NCI-H524 (cell line): ENCODE measurements at regions not wholly inside any gene's neighbourhood (a gene's known extent, or its start where the extent isn't known, plus 50 kb on each side); places are given as distances from the start of the nearest gene placed in this dataset.

ENCODE experiments used
- DNase-seq, 2 experiments: peaks; one replicate each; lab custom pipeline; 2025; lab: John Stamatoyannopoulos, UW

- no peak for DNase-seq
These were observed 148.5 kb upstream of the MRPS30 start for GRCh38 chr5:44660251-44660650.

DNA sequence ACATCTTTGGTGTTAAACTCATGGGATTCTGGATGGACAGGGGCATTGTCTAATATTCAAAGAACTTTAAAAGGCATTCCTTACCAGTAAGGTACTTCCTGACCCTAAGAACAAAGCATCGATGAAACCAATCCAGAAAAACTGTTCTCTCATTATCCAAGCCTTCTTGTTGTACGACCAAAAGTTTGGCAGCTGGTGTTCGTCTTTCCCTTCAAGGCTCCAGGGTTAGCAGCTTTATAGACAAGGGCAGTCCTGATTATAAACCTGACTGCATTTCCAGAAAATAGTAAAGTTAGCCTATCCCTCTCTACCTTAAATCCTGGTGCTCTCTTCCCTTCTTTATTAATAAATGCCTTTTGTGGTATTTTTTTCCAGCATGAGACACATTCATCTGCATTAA, 149.4 kb upstream of the MRPS30 start:
- DNase-seq: no peak

DNA sequence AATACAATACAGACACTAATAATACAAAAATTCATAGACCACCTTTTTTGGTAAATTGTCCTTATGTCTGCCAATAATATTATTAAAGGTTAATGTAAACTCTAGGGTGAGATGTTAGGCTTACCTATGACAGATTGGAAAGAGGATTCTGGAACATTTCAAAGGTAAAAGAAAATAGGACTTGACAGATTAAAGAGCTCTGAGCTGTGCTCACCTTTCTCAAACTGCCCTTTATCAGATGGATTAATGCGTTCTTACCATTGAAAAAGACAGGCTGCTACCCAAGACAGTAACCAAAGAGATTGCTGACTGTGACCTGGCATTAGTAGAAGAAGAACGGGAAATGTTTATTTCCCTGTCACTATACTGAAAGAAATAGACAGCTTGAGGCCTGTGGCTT, 156.1 kb upstream of the MRPS30 start:
- no peak for DNase-seq

DNA sequence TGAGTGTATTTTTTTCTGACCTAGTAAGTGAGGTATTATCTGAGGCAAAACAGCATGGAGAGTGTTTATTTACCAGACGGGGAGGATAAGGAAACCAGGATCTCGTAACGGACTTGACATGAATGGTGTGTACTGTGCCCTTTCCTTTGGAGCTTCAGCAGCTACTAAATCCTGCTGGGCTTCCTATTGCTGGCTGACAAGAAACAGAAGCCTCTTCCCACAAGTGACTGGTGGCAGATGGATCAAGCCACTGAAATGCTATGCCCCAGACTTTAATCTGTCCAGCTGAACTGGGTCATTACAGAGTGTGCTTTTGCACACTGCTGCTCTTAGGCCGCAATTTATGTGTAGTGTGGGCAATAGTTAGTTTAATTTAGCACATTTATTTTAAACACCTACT, 162.7 kb upstream of the MRPS30 start:
- peak; percentile 90 to 98 for DNase-seq

- no peak for DNase-seq
These were observed 163.2 kb upstream of the MRPS30 start for GRCh38 chr5:44645502-44645901.

- DNase-seq: no peak
These were observed 164.1 kb upstream of the MRPS30 start for GRCh38 chr5:44644628-44645027.

DNA sequence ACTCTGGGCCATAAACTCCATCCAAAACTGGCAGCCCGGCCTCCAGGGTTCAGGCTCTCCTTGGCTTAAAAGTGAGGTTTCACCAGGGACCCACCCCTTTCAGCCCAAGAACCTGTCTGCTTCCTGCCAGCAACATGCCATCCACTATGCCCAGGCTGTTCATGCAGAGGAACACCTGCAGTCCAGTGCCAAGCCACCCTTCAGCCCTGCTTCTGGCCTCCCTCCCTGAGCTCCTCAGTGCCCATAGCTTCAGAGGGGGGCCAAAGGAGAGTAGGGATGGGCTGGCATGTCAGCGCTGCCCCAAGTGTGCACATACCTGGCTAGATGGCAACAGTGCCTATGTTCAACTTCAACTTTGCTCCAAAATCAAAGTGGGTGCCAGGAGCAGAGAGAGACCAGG, 166.9 kb upstream of the MRPS30 start:
- DNase-seq: no peak

DNA sequence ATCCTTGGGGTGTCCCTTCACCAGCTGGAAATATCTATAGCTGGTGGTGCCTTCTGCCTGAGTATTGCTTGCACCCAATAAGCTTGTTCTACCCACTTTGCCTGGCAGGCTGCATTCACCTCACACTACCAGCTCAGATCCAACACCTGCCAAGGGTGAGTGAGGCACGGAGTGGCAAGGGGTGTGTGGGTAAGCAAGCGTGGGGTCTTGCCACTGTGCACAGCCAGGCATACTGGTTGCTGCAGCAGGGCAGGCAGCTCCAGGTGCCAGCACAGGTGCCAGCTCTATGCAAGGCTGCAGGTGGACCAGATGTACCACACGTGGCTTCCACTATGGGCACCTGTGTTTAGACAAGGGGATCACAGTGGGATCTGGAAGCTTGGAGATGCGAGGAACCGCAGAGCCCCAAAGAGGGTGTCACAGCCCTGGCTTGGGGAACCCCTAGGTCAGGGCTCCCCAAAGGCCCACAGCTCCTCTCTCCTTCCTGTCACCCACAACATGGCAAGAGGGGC, 167.7 kb upstream of the MRPS30 start:
- DNase-seq: no peak

DNA sequence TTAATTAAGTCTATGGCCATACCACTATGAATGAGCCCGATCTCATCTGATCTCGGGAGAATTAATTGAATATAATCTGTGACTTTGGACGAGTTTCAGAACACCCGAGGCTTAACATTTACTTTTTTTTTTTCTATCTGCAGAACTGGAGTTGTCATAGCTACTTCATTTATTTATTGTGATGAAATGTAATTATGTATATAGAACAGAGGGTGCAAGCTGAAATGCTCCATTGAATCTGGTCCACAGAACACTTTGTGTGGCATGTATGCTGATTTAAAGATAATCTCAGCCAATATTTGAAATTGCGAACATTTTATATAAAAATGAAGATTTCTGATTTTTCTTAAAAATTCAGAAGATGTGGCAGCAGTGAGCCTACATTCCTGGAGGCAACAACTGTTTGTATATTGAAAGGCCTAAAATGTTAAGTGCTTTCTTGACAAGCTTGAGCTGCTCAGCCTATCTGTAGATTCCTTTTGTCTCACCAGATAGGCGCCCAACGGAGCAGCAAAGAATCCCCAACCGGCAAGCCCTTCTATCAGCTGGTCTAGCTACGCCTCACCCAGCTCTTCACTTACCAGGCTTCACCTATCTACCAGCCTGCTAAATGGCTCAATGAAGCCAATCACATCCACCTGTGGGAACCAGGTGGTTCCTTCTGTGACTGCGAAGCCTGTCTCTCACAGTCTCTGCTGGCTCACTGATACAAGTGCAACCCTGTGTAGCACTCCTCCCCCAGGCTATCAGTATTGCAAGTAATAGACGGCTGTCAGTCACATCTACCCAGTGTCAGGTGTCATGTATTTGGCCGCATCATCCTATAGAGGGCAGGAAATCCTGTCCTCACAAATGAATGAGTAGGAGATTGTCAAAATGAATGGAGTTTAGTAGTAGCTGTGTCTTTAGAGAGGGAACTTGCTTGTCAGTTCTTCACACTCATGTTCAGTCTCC, 170.6 kb upstream of the MRPS30 start:
- no peak for DNase-seq

DNA sequence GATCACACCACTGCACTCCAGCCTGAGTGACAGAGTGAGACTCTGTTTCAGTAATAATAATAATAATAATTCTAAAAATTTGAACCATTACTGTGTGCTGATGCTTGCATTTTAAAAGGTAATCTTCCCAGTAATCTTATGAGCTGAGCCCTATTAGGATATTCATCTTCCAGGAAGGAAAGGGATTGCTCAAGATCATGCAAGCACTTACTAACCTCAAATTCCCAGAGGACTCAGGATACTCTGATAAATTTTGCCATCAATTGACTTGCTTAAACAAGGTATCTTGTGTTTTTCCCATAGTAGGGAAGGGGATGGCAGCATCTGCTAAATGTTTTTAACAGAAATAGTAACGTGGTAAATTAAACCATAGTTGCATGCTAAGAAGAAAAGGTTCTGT, 176.4 kb upstream of the MRPS30 start:
- DNase-seq: peak in 1 of 2 experiments; percentile 11

DNA sequence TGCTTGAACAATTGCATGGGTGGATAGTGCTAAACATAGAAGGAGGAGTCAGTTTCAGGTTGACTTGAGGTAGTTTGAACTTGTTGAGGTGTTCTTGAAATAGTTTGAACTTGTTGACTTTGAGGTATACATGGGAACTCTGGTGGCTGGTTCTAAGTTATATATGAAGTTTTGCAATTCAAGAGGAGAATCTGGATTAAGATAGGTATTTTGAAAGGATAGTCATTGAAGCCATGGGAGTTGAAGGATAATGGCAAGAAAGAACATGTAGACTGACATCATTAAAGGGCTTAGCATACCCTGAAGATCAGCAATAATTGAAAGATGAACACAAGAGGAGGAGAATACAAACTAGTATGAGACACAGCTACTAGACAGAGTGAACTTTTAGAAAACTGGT, 181.9 kb upstream of the MRPS30 start:
- no peak for DNase-seq

GRCh38 chr5:44622331-44622730, 186.4 kb upstream of the MRPS30 start:
- DNase-seq: no peak

DNA sequence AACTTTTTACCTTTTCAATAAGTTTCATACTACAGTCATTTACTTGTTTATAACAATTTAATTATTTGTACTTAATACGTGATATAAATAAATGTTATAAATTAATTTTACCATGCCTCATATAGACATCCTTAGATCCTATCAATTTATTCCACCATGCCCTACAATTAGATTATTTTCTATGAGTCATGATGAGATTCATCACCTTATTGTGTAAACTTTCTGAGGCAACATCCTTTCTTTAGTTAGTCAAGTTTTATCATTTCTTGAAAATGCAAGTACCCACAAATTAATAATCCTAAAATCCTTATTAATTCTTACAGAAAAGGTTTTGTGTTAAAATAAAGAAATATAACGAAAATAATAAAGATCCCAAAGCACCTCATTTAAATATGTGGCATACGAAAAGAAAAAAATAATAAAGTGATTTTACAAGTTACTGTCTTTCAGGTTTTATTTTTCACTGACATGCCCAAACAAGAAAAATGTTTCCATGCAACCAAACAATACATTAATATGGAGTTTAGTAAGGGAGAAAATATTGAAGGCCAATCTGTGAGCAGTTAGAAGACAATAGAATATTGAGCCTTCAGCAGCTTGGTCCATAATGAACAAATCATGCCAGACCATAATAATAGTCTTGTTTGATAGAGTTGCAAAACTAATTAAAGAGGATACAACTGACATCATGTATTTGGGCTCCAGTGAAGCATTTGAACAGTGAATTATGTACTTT, 188.7 kb upstream of the MRPS30 start:
- DNase-seq: no peak

- DNase-seq: no peak
These were observed 193.9 kb upstream of the MRPS30 start for GRCh38 chr5:44614845-44615244.

DNA sequence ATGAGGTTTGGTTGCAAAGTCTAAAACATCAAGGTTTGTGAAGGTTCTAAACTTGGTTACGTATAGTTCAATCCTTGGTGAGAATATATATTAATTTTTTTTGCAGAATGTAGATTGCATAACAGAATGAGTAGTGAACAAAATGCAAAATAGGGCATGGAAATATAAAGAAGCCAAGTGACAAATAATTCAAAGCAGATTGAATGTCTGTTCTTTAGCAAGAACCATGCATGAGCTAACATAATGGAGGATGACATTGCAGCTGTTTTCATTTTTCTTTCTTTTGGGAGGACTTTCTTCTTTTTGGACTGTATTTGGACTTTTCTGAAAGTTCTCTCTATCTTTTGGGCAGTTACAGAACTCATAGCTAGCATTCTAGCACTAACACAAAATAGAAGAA, 194.8 kb upstream of the MRPS30 start:
- DNase-seq: no peak

DNA sequence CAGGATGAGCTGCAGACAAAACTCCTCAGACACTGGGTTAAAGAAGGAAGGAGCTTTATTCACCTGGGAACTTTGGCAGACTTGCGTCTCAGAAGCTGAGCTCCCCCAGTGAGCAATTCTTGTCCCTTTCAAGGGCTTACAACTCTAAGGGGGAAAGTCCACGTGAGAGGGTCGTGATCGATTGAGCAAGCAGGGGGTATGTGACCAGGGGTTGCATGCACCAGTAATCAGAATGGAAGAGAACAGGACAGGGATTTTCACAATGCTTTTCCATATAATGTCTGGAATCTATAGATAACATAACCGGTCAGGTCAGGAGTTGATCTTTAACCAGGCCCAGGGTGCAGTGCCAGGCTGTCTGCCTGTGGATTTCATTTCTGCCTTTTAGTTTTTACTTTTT, 202.8 kb upstream of the MRPS30 start:
- DNase-seq: no peak

GRCh38 chr5:44603496-44604272, 205.1 kb upstream of the MRPS30 start:
- DNase-seq: no peak

- no peak for DNase-seq
These were observed 185.5 kb upstream of the FGF10 start for GRCh38 chr5:44574678-44575077.

- no peak for DNase-seq
These were observed 179.3 kb upstream of the FGF10 start for GRCh38 chr5:44568519-44568918.

GRCh38 chr5:44565902-44566301, 176.7 kb upstream of the FGF10 start:
- no peak for DNase-seq

GRCh38 chr5:44565360-44565759, 176.1 kb upstream of the FGF10 start:
- no peak for DNase-seq

- DNase-seq: no peak
These were observed 157.1 kb upstream of the FGF10 start for GRCh38 chr5:44546286-44546685.
